ENCODE measurements at regions not wholly inside any gene's neighbourhood (a gene's known extent, or its start where the extent isn't known, plus 50 kb on each side); places are given as distances from the start of the nearest gene placed in this dataset.

DNA sequence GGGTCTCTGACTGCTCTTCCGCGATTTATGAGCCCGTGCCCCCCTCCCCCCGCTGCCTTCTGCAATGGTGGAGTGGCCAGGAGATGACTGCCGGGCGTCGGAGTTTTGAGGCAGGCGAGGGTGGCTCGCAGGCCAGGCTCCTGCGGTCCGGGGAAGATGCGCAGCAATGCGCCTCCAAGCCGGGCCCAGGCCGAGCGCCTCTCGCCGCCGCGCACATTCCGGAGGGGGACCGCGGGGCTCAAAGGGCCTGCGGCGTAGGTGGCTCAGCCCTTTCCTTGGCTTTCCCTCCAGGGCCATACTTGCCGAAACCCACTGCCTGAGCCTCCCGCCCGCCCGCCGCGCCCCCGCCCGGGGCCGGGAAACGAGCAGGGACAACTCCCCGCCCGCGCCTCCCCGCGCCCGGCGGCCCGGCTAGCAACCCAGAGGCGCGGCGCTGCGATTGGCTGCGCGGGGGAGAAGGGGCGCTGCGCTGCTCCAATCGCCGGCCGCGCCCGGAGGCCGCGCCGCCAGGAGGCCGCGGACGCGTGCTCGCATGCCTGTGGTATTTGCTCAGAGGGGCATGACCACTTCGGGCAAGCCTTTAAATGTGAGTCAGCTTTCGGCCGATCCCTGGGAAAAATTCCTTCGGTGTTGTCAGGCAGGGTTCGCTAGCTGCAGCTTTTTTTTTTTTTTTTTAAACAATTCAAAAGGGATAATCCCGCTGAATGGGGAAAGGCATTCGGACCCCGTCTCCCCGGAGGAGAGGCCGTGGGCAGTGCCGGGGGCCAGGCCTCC is 157.9 kb upstream of the PARP11 start:
- POLR2A ChIA-PET: no interaction called here
- no peak overlapping the region for H3K27ac ChIP-seq (ENCODE audit: low read length)
- no TSS peak for BruUV-seq (replicated peaks)
- CTCF ChIA-PET: no interaction called here
- peak overlapping the region; percentile 28 for H3K4me3 ChIP-seq (ENCODE audit: low read depth in 2 of 2, low read length in 2 of 2)
- intact Hi-C loops (cut with micrococcal nuclease; ENCODE audit: unreplicated experiment): loop anchor here (10.0 kb wide), 1 partner anchor 244 kb away; the partner anchor contains the start of gene CCND2
- H3K27me3 ChIP-seq (ENCODE audit: control insufficient read depth, insufficient read depth, low read length): no peaks in the 10 kb centered on the region; the same call in 1 of the 2 replicates
- no peaks in the 10 kb centered on the region for H3K36me3 ChIP-seq (ENCODE audit: control insufficient read depth, insufficient read depth, low read length)
- ATAC-seq (peak; percentile 99), DNase-seq (ENCODE audit: low read depth, low spot score) (peak; percentile 35)
- no peaks in the 10 kb centered on the region for H3K9me3 ChIP-seq (ENCODE audit: control insufficient read depth, insufficient read depth, low read depth, low read length)
- no peaks in the 10 kb centered on the region; the same call in 1 of the 2 replicates for H3K4me1 ChIP-seq (ENCODE audit: control insufficient read depth, insufficient read depth, low read length)
- in situ Hi-C loops (cut with HindIII; ENCODE audit: low pct_unique_long_range_greater_than_20kb, low sequenced_read_pairs): no loop called here
- peak; percentile 27; the same call in 1 of the 2 replicates for TF ChIP-seq POLR2AphosphoS5 (IDR thresholded peaks at IDR 0.05; ENCODE audit: low read depth, low read length)
- TF ChIP-seq REST (IDR thresholded peaks at IDR 0.05; ENCODE audit: insufficient read depth in 1 of 2, low read depth in 2 of 2, low read length in 1 of 2): no peak
- 0 out of 2 replicates have a peak, but pooled peaks have one; percentile 29 for TF ChIP-seq TCF7L2 (IDR thresholded peaks at IDR 0.05; ENCODE audit: low read depth, low read length)
- no peak for TF ChIP-seq SIN3A (IDR thresholded peaks at IDR 0.05; ENCODE audit: borderline replicate concordance, insufficient read depth, low read depth, low read length)

- intact Hi-C loops (cut with micrococcal nuclease; ENCODE audit: unreplicated experiment) (no loop called here), in situ Hi-C loops (cut with HindIII; ENCODE audit: low pct_unique_long_range_greater_than_20kb, low sequenced_read_pairs) (no loop called here)
- no peak for ATAC-seq
- Histone ChIP-seq H3K27ac (ENCODE audit: low read length) (no peak overlapping the region), H3K36me3 (ENCODE audit: control insufficient read depth, insufficient read depth, low read length) (no peaks in the 10 kb centered on the region), H3K4me1 (ENCODE audit: control insufficient read depth, insufficient read depth, low read length) (no peaks in the 10 kb centered on the region; the same call in 1 of the 2 replicates), H3K4me3 (ENCODE audit: low read depth in 2 of 2, low read length in 2 of 2) (no peak overlapping the region), H3K9me3 (ENCODE audit: control insufficient read depth, insufficient read depth, low read depth, low read length) (no peaks in the 10 kb centered on the region), H3K27me3 (ENCODE audit: control insufficient read depth, insufficient read depth, low read length) (no peaks in the 10 kb centered on the region)
- ChIA-PET CTCF (interaction anchor here (0.6 kb wide), 1 partner anchor 247 kb away, joined by 3 read pairs; no protein-coding TSS in a partner anchor), POLR2A (no interaction called here)
- TF ChIP-seq TCF7L2 (IDR thresholded peaks at IDR 0.05; ENCODE audit: low read depth, low read length): no peak
- TF ChIP-seq CTCF (IDR thresholded peaks at IDR 0.05): no peak
- no peak for TF ChIP-seq SIN3A (IDR thresholded peaks at IDR 0.05; ENCODE audit: borderline replicate concordance, insufficient read depth, low read depth, low read length)
- TF ChIP-seq POLR2AphosphoS5 (IDR thresholded peaks at IDR 0.05; ENCODE audit: low read depth, low read length): no peak
- no peak for TF ChIP-seq REST (IDR thresholded peaks at IDR 0.05; ENCODE audit: insufficient read depth in 1 of 2, low read depth in 2 of 2, low read length in 1 of 2)
- no TSS peak for BruUV-seq (replicated peaks)
- no peak for DNase-seq (ENCODE audit: low read depth, low spot score)
Observed at GRCh38 chr12:4027412-4027811, 154.2 kb upstream of the PARP11 start.
